ENCODE measurements at regions not wholly inside any gene's neighbourhood (a gene's known extent, or its start where the extent isn't known, plus 50 kb on each side); places are given as distances from the start of the nearest gene placed in this dataset.

DNA sequence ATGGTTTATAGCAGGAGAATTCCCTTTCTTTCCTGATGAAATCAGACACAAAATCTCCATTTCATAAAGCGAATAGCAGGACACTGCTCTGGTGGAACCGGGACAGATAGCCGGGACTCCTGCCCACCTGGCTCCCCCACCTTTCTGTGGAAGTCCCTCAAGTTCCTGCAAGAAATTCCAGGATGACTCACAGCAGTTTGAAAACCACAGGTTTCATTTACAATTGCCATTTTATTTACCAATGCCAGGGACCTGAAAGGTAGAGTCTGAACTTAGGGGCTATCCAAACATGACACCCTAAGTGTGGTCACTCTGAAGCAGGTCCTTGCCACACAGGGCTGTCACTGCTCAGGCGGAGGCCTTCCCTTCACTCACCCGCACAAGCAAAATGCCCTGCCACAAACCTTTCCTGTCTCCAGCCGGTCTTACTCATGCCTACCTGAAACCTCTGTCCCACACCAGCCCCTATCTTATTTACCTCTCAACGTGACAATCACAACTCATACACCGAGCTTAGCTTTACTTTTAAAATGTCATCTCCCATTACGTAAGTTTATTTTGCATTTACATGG is 63.3 kb upstream of the TAF1L start:
- ATAC-seq (ENCODE audit: low read depth) (no peak), DNase-seq (no peak)
- intact Hi-C loops (cut with micrococcal nuclease) = no loop called here
- POLR2A ChIA-PET = no interaction called here
- Mint-ChIP-seq H3K27me3 (no peaks in the 10 kb centered on the region), H3K36me3 (ENCODE audit: low read depth) (no peaks in the 10 kb centered on the region), H3K4me3 (no peak overlapping the region), H3K4me1 (no peaks in the 10 kb centered on the region), H3K27ac (no peak overlapping the region), H3K9me3 (no peaks in the 10 kb centered on the region)
- CTCF ChIA-PET = no interaction called here
- TF ChIP-seq, protein P1, sequence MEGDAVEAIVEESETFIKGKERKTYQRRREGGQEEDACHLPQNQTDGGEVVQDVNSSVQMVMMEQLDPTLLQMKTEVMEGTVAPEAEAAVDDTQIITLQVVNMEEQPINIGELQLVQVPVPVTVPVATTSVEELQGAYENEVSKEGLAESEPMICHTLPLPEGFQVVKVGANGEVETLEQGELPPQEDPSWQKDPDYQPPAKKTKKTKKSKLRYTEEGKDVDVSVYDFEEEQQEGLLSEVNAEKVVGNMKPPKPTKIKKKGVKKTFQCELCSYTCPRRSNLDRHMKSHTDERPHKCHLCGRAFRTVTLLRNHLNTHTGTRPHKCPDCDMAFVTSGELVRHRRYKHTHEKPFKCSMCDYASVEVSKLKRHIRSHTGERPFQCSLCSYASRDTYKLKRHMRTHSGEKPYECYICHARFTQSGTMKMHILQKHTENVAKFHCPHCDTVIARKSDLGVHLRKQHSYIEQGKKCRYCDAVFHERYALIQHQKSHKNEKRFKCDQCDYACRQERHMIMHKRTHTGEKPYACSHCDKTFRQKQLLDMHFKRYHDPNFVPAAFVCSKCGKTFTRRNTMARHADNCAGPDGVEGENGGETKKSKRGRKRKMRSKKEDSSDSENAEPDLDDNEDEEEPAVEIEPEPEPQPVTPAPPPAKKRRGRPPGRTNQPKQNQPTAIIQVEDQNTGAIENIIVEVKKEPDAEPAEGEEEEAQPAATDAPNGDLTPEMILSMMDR (IDR thresholded peaks at IDR 0.05) = no peak

DNA sequence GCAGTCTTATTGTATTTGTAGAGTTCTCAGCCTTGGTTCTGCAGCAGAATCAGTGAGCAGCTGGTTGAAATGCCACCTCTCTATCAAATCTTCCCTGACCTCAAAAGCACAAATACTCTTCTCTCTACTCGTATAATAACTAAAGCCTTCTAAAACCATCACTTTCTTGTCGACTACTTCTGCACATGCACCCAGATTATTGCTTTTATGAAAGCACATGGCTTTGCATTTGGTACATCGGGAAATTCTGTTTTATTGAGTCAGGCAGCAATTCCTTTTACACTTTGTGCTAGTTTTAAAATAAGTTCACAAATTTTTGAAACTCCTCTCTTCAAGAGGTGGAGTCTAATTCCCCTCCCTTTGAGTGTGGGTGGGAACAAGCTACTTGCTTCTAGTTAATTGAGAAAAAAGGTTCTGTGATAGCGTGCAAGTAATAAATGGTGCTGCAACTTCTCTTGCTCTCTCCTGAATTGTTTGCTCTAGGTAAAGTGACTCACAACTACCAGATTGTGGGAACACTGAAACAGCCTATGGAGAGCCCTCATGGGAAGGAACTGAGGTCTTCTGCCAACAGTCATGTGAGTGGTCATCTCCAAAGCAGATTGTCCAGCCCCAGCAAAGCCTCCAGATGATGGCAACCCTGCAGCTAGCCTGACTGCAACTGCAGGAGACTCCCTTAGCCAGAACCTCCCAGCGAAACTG is 66.0 kb upstream of the TAF1L start:
- POLR2A ChIA-PET = no interaction called here
- no peaks in the 10 kb centered on the region for H3K9me3 Mint-ChIP-seq
- H3K4me3 Mint-ChIP-seq = no peak overlapping the region
- TF ChIP-seq, protein P1 (IDR thresholded peaks at IDR 0.05) = no peak
- ATAC-seq (ENCODE audit: low read depth) (no peak), DNase-seq (no peak)
- no peak overlapping the region for H3K27ac Mint-ChIP-seq
- CTCF ChIA-PET = no interaction called here
- H3K27me3 Mint-ChIP-seq = no peaks in the 10 kb centered on the region
- intact Hi-C loops (cut with micrococcal nuclease) = loop anchor here (10.0 kb wide), 1 partner anchor 327 kb away; no protein-coding TSS in a partner anchor
- no peaks in the 10 kb centered on the region for H3K4me1 Mint-ChIP-seq
- H3K36me3 Mint-ChIP-seq (ENCODE audit: low read depth) = no peaks in the 10 kb centered on the region

DNA sequence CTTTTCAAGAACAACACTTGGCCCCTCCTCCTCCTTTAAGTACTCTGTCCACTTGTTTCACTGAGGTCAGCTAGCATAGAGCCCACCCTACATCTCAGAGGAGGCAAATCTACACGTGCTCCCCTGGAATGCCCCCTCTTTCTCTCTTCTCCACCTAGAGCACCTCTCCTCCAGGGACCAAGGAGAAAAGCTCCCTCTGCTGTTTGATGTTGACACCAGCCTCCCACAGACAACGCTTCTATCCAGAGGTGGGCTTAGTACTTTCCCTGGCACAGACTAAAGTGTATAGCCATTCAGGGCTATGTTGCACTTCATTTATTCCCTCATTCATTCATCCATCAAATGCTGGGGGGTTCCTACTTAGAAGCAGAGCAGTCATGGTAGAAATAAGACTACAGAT is 68.2 kb upstream of the TAF1L start:
- no peak overlapping the region for H3K4me3 Mint-ChIP-seq
- no peak overlapping the region for H3K27ac Mint-ChIP-seq
- ChIA-PET CTCF (no interaction called here), POLR2A (no interaction called here)
- TF ChIP-seq, protein P1 (IDR thresholded peaks at IDR 0.05) = no peak
- H3K27me3 Mint-ChIP-seq = no peaks in the 10 kb centered on the region
- no peak for DNase-seq
- ATAC-seq (ENCODE audit: low read depth) = no peak
- H3K9me3 Mint-ChIP-seq = no peaks in the 10 kb centered on the region
- no peaks in the 10 kb centered on the region for H3K36me3 Mint-ChIP-seq (ENCODE audit: low read depth)
- H3K4me1 Mint-ChIP-seq = no peaks in the 10 kb centered on the region
- intact Hi-C loops (cut with micrococcal nuclease) = loop anchor here (1.0 to 10.0 kb wide), 2 partner anchors 114 to 329 kb away; no protein-coding TSS in a partner anchor

DNA sequence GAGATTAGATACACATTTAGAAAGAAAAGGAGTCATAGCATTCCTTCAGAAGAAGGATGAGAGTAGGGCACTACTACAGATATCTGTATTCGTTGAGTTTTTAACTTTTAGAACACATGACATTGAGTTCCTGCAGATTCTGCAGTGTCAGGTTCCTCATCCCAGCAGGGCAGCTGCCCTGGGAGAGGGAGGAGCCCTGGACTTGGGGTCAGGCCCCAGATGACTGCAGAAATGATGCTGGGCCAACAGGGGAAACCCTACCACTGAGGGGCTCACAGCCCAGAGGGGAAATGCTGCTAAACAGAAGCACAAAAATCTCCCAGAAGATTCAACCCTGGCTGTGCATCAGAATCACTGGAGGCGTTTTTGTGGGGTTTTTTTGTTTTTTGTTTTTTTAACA is 68.9 kb upstream of the TAF1L start:
- ChIA-PET POLR2A (no interaction called here), CTCF (no interaction called here)
- no peak for DNase-seq
- H3K27me3 Mint-ChIP-seq = no peaks in the 10 kb centered on the region
- intact Hi-C loops (cut with micrococcal nuclease) = loop anchor here (10.0 kb wide), 1 partner anchor 330 kb away; no protein-coding TSS in a partner anchor
- H3K27ac Mint-ChIP-seq = no peak overlapping the region
- no peaks in the 10 kb centered on the region for H3K4me1 Mint-ChIP-seq
- TF ChIP-seq, protein P1 (IDR thresholded peaks at IDR 0.05) = no peak
- ATAC-seq (ENCODE audit: low read depth) = no peak
- H3K36me3 Mint-ChIP-seq (ENCODE audit: low read depth) = no peaks in the 10 kb centered on the region
- no peaks in the 10 kb centered on the region for H3K9me3 Mint-ChIP-seq
- no peak overlapping the region for H3K4me3 Mint-ChIP-seq

DNA sequence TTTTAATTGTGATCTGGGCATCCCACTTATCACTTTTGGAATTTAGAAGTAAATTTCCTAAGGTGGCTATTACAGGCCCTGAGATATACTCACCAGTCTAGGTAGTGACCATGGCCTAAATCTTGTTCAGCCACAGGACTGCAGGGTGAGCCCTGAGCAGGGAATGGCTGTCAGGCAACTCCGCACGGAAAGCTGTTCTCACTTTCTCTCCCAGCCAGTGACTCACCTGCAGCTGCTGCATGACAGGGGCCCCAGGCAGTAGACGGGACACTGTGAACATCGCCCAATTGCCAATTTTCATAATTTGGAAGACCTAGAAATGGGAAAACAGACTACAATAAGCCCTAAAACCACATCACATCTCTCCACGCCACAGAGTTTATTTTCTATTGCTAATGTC is 69.6 kb upstream of the TAF1L start:
- Mint-ChIP-seq H3K4me3 (no peak overlapping the region), H3K9me3 (no peaks in the 10 kb centered on the region), H3K4me1 (no peaks in the 10 kb centered on the region), H3K27me3 (no peaks in the 10 kb centered on the region), H3K27ac (no peak overlapping the region), H3K36me3 (ENCODE audit: low read depth) (no peaks in the 10 kb centered on the region)
- intact Hi-C loops (cut with micrococcal nuclease) = loop anchor here (10.0 kb wide), 1 partner anchor 330 kb away; no protein-coding TSS in a partner anchor
- DNase-seq = no peak
- TF ChIP-seq, protein P1 (IDR thresholded peaks at IDR 0.05) = no peak
- POLR2A ChIA-PET = no interaction called here
- no peak for ATAC-seq (ENCODE audit: low read depth)
- CTCF ChIA-PET = no interaction called here

Data from activated B cell treated with CpG ODN at 0.5 μM for 24 hours (primary cell).